GM19467 (cell line): ENCODE measurements at regions not wholly inside any gene's neighbourhood (a gene's known extent, or its start where the extent isn't known, plus 50 kb on each side); places are given as distances from the start of the nearest gene placed in this dataset.
"Not testable (repeated sequence)": the region's sequence is repeated elsewhere in the genome, so short reads cannot be mapped to it uniquely, and the experiment has no call there.

Experiments used
- ATAC-seq: cut with Tn5 transposase; IDR thresholded peaks from one replicate; pipeline ENCODE4 v1.9.1; 2021; ENCODE audit warnings: mild to moderate bottlenecking, moderate library complexity; ENCODE audit not compliant: unreplicated experiment

DNA sequence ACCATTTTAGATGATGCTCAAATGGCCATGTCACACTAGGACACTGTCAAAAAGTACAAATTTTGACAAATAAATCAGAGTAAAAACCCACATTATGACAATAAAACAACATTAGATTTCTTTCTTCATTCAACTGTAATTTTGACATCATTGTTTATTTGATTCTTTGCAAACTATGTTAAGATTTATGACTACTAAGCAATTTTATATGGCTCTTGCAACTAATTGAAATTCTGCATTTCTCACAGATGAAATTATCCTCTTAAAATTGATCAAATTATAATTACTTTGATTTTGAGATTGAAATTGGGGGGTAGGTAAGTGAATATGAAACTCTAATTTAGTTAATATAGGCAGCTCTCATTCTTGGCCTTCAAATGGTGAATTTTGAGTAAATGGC is 59.8 kb downstream of the ATOH1 start:
- no peak for ATAC-seq

DNA sequence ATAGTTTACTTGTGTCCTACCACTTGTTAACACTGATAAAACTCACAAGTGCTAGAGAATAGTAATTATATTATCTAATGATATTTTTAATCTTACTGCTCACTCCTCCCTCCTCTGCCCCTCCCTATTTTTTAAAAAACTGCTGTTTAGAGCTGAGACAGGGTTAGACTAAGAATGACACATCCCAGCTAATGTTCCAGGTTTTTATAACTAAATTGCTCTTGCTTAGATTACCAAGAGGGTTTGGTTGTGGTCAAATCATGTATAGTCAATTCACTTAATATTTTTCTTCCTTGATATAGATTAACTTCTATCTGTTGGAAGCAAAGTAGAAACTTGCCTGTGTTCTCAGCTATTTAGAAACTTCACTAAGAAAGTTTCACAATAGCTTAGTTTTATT is 60.2 kb downstream of the ATOH1 start:
- no peak for ATAC-seq

- no peak for ATAC-seq
Observed at GRCh38 chr4:93891244-93891643, 62.7 kb downstream of the ATOH1 start.

GRCh38 chr4:93894995-93895394 is 66.4 kb downstream of the ATOH1 start:
- ATAC-seq: no peak

- no peak for ATAC-seq
Observed at GRCh38 chr4:93896516-93896915, 68.0 kb downstream of the ATOH1 start.

DNA sequence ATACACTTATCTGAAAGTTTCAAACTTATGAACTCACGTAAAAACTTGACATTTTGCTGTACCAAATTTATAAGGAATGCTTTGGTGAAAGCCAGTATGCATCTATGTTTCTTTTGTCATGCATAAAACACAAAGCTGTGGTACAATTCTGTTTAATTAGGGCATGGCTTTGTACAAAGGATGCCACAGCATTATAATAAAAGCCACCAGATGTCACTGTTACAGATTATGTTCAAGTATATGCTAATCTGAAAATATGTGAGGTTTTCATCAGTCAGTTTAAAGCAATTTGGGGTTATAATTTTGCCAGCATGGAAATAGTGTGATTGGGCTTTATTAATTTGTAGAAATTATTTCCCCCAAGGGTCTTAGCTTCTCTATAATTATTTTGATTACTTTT is 69.0 kb downstream of the ATOH1 start:
- no peak for ATAC-seq

DNA sequence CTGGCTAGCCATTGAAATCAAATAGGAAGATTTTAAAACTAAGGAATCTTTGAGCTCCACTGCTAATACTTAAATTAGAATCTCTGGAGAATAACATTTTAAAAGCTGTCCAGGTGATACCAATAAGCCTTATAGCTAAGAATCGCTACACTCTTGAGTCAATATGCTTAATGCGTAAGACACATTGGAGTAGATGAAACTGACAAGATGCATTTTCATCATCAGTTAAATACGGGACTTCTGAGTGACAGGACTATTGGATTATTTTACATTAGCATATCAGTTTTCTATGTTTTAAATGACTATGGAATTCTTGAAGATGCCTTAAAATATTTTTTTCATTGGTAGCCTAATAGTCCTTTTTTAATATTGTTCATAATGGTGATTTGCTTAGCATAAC is 80.2 kb downstream of the ATOH1 start:
- no peak for ATAC-seq

- no peak for ATAC-seq
Observed at GRCh38 chr4:93911671-93912070, 83.1 kb downstream of the ATOH1 start.

DNA sequence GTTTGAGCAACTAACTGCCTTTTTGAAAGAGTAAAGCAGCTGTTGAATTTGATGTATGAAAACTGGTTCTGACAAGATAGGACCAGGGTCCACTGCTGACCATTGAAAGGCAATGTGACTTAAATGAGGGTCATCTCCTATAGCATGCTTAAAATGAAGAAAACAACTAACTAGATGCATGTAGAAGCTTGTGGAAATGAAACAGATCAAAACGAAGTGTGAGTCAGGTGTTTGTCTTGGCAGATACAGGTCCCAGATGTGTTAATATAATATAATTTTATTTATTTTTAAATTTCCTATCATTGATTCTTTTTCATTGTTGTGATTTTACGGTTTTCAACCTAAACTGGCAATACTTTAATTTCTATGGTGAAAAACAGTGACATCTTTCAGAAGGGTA is 83.6 kb downstream of the ATOH1 start:
- ATAC-seq: no peak

DNA sequence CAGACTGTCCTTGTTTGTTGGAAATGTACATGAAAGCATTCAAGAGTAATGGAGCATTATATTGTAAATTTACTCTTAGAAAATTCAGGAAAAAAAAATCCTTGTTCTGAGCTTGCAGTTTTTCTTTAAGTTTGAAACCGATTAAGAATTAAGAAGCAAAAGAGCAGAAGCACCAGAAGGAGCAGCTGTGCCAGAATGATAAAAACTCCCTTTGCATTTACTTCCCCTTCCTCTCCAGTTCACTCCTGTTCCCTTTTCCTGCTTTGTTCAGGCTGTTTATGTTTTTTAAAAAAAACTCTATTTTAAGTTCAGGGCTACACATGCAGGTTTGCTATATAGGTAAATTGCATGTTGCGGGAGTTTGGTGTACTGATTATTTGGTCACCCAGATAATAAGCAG is 90.3 kb downstream of the ATOH1 start:
- no peak for ATAC-seq

- ATAC-seq: not testable (repeated sequence)
Observed at GRCh38 chr4:93923570-93923969, 95.0 kb downstream of the ATOH1 start.

GRCh38 chr4:93947286-93947685 is 118.7 kb downstream of the ATOH1 start:
- no peak for ATAC-seq

GRCh38 chr4:93950239-93950638 is 121.7 kb downstream of the ATOH1 start:
- not testable (repeated sequence) for ATAC-seq

GRCh38 chr4:93957186-93957585 is 128.6 kb downstream of the ATOH1 start:
- no peak for ATAC-seq

DNA sequence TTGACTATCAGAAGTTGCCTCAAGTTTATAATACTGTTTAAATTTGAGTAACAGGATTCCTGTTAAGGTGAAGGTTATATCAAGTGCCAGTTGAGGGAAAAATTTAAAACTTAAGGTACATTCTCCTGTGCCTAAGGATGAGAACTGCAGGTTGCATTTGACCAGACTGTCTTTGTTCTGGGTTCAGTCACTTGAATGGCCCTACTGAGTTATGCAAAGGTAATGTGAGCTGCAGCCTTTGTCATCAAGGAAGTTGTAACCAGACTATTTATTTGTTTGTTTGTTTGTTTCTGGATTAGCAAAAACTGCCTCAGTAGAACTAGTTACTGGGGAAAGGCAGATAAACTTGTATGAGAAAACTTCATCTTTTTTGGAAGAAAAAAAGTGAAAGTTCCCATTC is 131.9 kb downstream of the ATOH1 start:
- ATAC-seq: no peak

GRCh38 chr4:93960916-93961315 is 132.4 kb downstream of the ATOH1 start:
- no peak for ATAC-seq

GRCh38 chr4:93981594-93981993 is 153.0 kb downstream of the ATOH1 start:
- ATAC-seq: no peak

- no peak for ATAC-seq
Observed at GRCh38 chr4:93982255-93982654, 153.7 kb downstream of the ATOH1 start.

- peak; percentile 93 for ATAC-seq
Observed at GRCh38 chr4:93983140-93983539, 154.6 kb downstream of the ATOH1 start.

GRCh38 chr4:93994175-93994994 is 165.8 kb downstream of the ATOH1 start:
- ATAC-seq: no peak

GRCh38 chr4:93996895-93997294 is 168.3 kb downstream of the ATOH1 start:
- ATAC-seq: no peak

DNA sequence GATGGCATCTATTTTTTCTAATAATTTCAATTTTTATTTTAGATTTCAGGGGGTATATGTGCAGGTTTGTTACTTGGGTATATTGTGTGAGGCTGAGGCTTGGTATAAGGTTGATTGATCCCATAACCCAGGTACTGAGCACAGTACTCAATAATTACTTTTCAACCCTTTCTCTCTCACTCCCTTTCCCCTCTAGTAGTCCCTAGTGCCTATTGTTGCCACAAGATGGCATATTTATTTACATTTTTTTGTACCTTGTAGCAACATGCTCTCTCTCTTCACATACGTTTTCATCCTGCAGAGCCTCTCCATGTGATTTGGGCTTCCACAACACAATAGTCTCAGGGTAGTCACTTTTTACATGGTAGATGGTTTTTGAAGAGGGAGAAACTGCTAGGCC is 172.0 kb downstream of the ATOH1 start:
- ATAC-seq: no peak

- no peak for ATAC-seq
Observed at GRCh38 chr4:94006932-94007331, 178.4 kb downstream of the ATOH1 start.
